Testis (tissue), 2 donors: ENCODE measurements at regions not wholly inside any gene's neighbourhood (a gene's known extent, or its start where the extent isn't known, plus 50 kb on each side); places are given as distances from the start of the nearest gene placed in this dataset.

ENCODE experiments used
- POLR2A ChIP-seq: fragments of 450-650 bp; IDR thresholded peaks from one replicate; pipeline ENCODE4 v1.6.1; 2017; ENCODE audit warnings: antibody characterized with exemption, mild to moderate bottlenecking, moderate library complexity
- TF ChIP-seq, protein P1 (sequence below), 3 experiments: fragments of 450-650 bp in 2 of 3; fragments of 200-600 bp in 1 of 3; sonication (generic) in 1 of 3; IDR thresholded peaks; one replicate each; pipeline ENCODE4 v1.5.1; 2016 to 2019; ENCODE audit warnings: antibody characterized with exemption in 3 of 3, mild to moderate bottlenecking in 2 of 3, moderate library complexity in 1 of 3

DNA sequence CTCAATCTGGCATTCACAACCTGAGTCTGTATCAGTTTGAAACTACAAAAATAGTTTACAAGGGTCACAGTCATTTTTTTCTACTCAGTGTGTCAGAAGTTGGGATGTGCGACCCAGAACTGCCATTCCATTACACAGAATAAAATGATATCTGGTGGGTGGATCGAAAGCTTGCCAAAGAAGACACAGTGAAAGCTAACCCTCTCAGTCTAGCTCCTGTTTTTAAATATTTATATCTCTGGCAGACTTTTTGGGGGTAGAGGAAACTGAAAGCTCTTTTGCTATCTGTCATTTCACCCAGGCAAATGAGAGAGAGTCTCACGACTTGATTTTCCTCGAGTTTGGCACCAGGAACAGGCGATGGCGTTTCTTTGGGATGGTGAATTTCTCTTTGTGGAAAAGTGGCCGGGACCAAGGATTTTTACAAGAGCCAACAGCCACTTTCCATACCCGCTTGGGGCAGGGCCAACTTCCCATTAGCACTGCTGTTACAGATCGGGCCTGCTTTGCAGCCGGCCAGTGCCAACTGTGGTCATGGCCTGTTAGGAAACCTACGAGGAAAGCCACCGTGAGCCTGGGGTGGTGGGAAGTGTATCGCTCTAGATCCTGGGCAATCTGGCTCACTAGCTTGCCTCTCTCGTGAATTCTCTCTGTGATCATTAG lies 185.5 kb upstream of the NFIA start:
- TF ChIP-seq, protein P1, sequence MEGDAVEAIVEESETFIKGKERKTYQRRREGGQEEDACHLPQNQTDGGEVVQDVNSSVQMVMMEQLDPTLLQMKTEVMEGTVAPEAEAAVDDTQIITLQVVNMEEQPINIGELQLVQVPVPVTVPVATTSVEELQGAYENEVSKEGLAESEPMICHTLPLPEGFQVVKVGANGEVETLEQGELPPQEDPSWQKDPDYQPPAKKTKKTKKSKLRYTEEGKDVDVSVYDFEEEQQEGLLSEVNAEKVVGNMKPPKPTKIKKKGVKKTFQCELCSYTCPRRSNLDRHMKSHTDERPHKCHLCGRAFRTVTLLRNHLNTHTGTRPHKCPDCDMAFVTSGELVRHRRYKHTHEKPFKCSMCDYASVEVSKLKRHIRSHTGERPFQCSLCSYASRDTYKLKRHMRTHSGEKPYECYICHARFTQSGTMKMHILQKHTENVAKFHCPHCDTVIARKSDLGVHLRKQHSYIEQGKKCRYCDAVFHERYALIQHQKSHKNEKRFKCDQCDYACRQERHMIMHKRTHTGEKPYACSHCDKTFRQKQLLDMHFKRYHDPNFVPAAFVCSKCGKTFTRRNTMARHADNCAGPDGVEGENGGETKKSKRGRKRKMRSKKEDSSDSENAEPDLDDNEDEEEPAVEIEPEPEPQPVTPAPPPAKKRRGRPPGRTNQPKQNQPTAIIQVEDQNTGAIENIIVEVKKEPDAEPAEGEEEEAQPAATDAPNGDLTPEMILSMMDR (IDR thresholded peaks at IDR 0.05), result no peak
- no peak for TF ChIP-seq POLR2A
